GM19025 (cell line): ENCODE measurements at regions not wholly inside any gene's neighbourhood (a gene's known extent, or its start where the extent isn't known, plus 50 kb on each side); places are given as distances from the start of the nearest gene placed in this dataset.

Experiments
- ATAC-seq: cut with Tn5 transposase; IDR thresholded peaks from one replicate; pipeline ENCODE4 v1.9.1; 2021; ENCODE audit warnings: mild to moderate bottlenecking, low read depth, moderate library complexity; ENCODE audit not compliant: unreplicated experiment

- no peak for ATAC-seq
These were observed 918.6 kb upstream of the PABPC4L start for GRCh38 chr4:135120195-135120594.

GRCh38 chr4:135114079-135114478 lies 912.5 kb upstream of the PABPC4L start:
- no peak for ATAC-seq

GRCh38 chr4:135098061-135098460 lies 896.5 kb upstream of the PABPC4L start:
- ATAC-seq: no peak

- ATAC-seq: no peak
These were observed 871.8 kb upstream of the PABPC4L start for GRCh38 chr4:135073389-135073788.

- no peak for ATAC-seq
These were observed 871.0 kb upstream of the PABPC4L start for GRCh38 chr4:135072553-135072952.

- ATAC-seq: no peak
These were observed 863.8 kb upstream of the PABPC4L start for GRCh38 chr4:135065366-135065765.

GRCh38 chr4:135050086-135050717 lies 848.6 kb upstream of the PABPC4L start:
- no peak for ATAC-seq

GRCh38 chr4:135032670-135033069 lies 831.1 kb upstream of the PABPC4L start:
- ATAC-seq: no peak

GRCh38 chr4:135015771-135016170 lies 814.2 kb upstream of the PABPC4L start:
- no peak for ATAC-seq

GRCh38 chr4:135007400-135007799 lies 805.8 kb upstream of the PABPC4L start:
- ATAC-seq: no peak

GRCh38 chr4:134999169-134999568 lies 797.6 kb upstream of the PABPC4L start:
- no peak for ATAC-seq

GRCh38 chr4:134961963-134962362 lies 760.4 kb upstream of the PABPC4L start:
- ATAC-seq: no peak

GRCh38 chr4:134958862-134959261 lies 757.3 kb upstream of the PABPC4L start:
- no peak for ATAC-seq

- no peak for ATAC-seq
These were observed 753.5 kb upstream of the PABPC4L start for GRCh38 chr4:134955059-134955458.

GRCh38 chr4:134952775-134953174 lies 751.2 kb upstream of the PABPC4L start:
- ATAC-seq: no peak

- ATAC-seq: no peak
These were observed 750.7 kb upstream of the PABPC4L start for GRCh38 chr4:134952305-134952704.

- no peak for ATAC-seq
These were observed 746.6 kb upstream of the PABPC4L start for GRCh38 chr4:134948110-134948642.

GRCh38 chr4:134944115-134944514 lies 742.5 kb upstream of the PABPC4L start:
- ATAC-seq: no peak

GRCh38 chr4:134936014-134936413 lies 734.4 kb upstream of the PABPC4L start:
- no peak for ATAC-seq

- no peak for ATAC-seq
These were observed 733.7 kb upstream of the PABPC4L start for GRCh38 chr4:134935320-134935719.

- no peak for ATAC-seq
These were observed 732.6 kb upstream of the PABPC4L start for GRCh38 chr4:134934036-134934808.

GRCh38 chr4:134915355-134915754 lies 713.8 kb upstream of the PABPC4L start:
- no peak for ATAC-seq
